Breast epithelium (tissue), 4 donors: ENCODE measurements at regions not wholly inside any gene's neighbourhood (a gene's known extent, or its start where the extent isn't known, plus 50 kb on each side); places are given as distances from the start of the nearest gene placed in this dataset.

Experiments
- DNase-seq, 2 donors: peaks; one replicate each; pipeline ENCODE4 v3.0.0-alpha.2; 2019; ENCODE audit warnings: low spot score in 2 of 2
- H3K27ac ChIP-seq, 2 donors: fragments of 200-600 bp; sonication (generic) in 1 of 2; one replicate each; pipeline ENCODE4 v1.5.1; 2016 to 2019; ENCODE audit warnings: mild to moderate bottlenecking in 1 of 2
- H3K27me3 ChIP-seq, 2 donors: fragments of 200-600 bp; sonication (generic) in 1 of 2; one replicate each; pipeline versions ENCODE4 v1.5.1 to v1.6.0; 2017 to 2019; ENCODE audit warnings: control low read depth in 1 of 2, mild to moderate bottlenecking in 1 of 2
- H3K36me3 ChIP-seq: fragments of 200-600 bp; one replicate; pipeline ENCODE4 v1.5.1; 2019
- H3K4me1 ChIP-seq, 2 donors: fragments of 200-600 bp; sonication (generic); one replicate each; pipeline ENCODE4 v1.5.1; 2016 to 2019; ENCODE audit warnings: control low read depth in 1 of 2
- H3K4me3 ChIP-seq, 3 donors: fragments of 200-600 bp; sonication (generic); 1 replicate in 2 of 3; 2 replicates in 1 of 3; pipeline ENCODE4 v1.5.1; 2016 to 2019; ENCODE audit warnings: mild to moderate bottlenecking in 3 of 3, moderate library complexity in 2 of 3
- H3K9me3 ChIP-seq, 2 donors: fragments of 200-600 bp; sonication (generic) in 1 of 2; one replicate each; pipeline ENCODE4 v1.5.1; 2016 to 2019; ENCODE audit warnings: control low read depth in 1 of 2
- CTCF ChIP-seq, 3 donors: fragments of 450-650 bp; IDR thresholded peaks; one replicate each; pipeline ENCODE4 v1.5.1; 2016 to 2017; ENCODE audit warnings: antibody characterized with exemption in 3 of 3, mild to moderate bottlenecking in 3 of 3, moderate library complexity in 3 of 3
- POLR2A ChIP-seq: fragments of 450-650 bp; IDR thresholded peaks from one replicate; pipeline ENCODE4 v1.6.1; 2016; ENCODE audit warnings: antibody characterized with exemption, mild to moderate bottlenecking, moderate library complexity
- POLR2AphosphoS5 ChIP-seq, 3 donors: sonication (generic); formaldehyde crosslinking; IDR thresholded peaks; one replicate each; pipeline ENCODE4 v1.6.1; 2017; ENCODE audit warnings: antibody characterized with exemption in 3 of 3
- intact Hi-C: fragments of 100-400 bp; cut with DNase I; formaldehyde crosslinking; loops from one replicate; pipeline ENCODE4 v1.15.1; 2023; ENCODE audit warnings: low total_unique reads

DNA sequence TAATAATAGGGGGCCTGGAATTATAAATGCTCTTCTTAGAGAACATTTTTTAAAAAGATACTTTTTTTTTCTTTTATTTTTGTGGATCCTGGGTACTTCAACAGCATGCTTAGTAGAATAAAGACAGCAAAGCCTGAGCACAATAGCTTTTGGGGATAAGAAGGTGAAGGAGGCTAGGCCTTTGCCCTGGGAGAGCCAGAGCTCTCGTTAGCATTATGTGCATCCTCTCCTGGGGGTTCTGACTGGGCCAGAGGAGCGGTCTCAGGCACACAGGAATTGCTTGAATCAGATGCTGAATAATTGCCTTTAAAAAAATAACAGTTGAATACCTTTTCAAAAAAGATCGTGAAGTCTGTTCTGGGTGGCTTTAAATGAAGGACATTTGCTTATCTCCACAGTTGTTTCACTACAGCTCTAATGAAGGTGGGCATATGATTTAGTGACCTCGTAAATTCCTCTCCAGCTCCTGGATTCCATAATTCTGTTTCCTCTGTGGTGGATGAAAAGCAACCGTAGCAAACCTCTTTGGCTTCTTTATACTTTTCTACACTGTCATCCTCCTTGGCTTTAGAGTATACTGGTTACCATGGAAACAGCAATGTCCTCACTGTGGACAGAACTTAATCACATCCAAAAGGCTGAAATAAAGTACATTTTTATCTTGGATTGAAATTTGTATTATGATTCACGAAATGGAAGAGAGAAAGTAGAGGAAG is 133.8 kb downstream of the MAIP1 start:
- Histone ChIP-seq H3K27me3 (no peaks in the 10 kb centered on the region), H3K9me3 (no peaks in the 10 kb centered on the region), H3K27ac (no peak overlapping the region), H3K4me3 (no peak overlapping the region), H3K36me3 (no peaks in the 10 kb centered on the region), H3K4me1 (no peaks in the 10 kb centered on the region)
- TF ChIP-seq POLR2AphosphoS5 (IDR thresholded peaks at IDR 0.05) (no peak), POLR2A (no peak), CTCF (IDR thresholded peaks at IDR 0.05) (no peak)
- DNase-seq: no peak
- intact Hi-C loops: no loop called here

DNA sequence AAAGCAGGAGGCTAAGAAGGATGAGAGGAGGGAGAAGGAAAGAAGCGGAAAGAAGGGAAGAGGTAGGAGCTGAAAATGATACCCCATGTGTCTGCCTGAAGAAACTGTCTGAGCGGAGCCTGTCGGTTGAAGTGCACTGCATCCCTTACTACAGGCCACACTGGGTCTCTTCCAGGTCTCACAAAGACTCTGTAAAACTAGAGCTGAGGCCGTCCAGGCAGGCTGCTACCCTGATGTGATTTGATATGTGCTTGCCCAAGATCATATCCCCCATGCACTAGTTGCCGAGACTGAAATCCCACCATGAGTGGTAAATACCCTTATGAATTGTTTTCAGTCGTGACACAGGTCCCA is 134.4 kb downstream of the MAIP1 start:
- intact Hi-C loops: no loop called here
- no peak overlapping the region for H3K27ac ChIP-seq
- no peaks in the 10 kb centered on the region for H3K9me3 ChIP-seq
- TF ChIP-seq POLR2AphosphoS5 (IDR thresholded peaks at IDR 0.05) (no peak), POLR2A (no peak), CTCF (IDR thresholded peaks at IDR 0.05) (no peak)
- H3K4me3 ChIP-seq: no peak overlapping the region
- H3K4me1 ChIP-seq: no peaks in the 10 kb centered on the region
- no peak for DNase-seq
- no peaks in the 10 kb centered on the region for H3K36me3 ChIP-seq
- no peaks in the 10 kb centered on the region for H3K27me3 ChIP-seq

DNA sequence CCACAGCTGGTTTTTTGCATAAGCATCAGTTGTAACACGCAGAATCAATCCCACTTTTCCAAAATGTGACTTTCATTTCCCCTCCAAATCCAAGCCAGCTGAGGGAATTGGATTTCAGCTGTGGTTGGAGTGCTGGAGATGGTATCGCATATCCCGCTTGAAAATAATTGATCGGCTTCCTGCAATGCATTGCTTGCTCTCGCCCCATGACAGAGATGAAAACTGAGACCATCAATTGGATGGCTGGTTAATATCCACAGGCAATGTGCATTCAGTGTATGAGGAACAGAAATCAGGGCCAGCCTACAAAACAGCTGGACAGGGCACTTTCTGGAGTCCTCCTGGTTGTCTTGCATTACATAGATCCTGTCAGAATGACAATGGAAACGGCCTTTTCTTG is 135.3 kb downstream of the MAIP1 start:
- no peak for TF ChIP-seq CTCF (IDR thresholded peaks at IDR 0.05)
- no peak for TF ChIP-seq POLR2A
- no peak for TF ChIP-seq POLR2AphosphoS5 (IDR thresholded peaks at IDR 0.05)
- Histone ChIP-seq H3K4me3 (no peak overlapping the region), H3K9me3 (no peaks in the 10 kb centered on the region), H3K36me3 (no peaks in the 10 kb centered on the region), H3K27me3 (no peaks in the 10 kb centered on the region), H3K4me1 (no peaks in the 10 kb centered on the region), H3K27ac (no peak overlapping the region)
- no peak for DNase-seq
- intact Hi-C loops: no loop called here

DNA sequence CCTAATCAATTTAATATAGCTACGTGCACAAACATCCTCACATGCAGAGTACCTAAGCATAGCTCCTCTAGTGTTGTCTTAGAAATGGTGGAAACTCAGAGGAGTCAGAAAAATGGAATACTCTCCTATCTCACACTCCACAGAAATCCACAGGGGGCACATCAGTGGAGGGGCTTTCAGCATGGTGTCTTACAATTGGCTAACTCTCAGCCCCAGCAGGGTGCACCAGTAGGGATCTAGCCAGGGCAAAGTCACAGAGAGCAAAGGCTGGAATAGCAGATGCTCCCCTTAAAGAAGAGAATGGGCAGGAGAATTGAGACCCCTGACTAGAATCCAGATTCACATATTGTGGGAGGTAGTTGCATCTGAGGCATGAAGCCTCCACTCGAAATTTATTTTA is 135.7 kb downstream of the MAIP1 start:
- no peak overlapping the region for H3K27ac ChIP-seq
- no peaks in the 10 kb centered on the region for H3K36me3 ChIP-seq
- intact Hi-C loops: no loop called here
- no peaks in the 10 kb centered on the region for H3K4me1 ChIP-seq
- no peaks in the 10 kb centered on the region for H3K27me3 ChIP-seq
- no peak overlapping the region for H3K4me3 ChIP-seq
- H3K9me3 ChIP-seq: no peaks in the 10 kb centered on the region
- TF ChIP-seq POLR2A (no peak), CTCF (IDR thresholded peaks at IDR 0.05) (no peak), POLR2AphosphoS5 (IDR thresholded peaks at IDR 0.05) (no peak)
- no peak for DNase-seq

DNA sequence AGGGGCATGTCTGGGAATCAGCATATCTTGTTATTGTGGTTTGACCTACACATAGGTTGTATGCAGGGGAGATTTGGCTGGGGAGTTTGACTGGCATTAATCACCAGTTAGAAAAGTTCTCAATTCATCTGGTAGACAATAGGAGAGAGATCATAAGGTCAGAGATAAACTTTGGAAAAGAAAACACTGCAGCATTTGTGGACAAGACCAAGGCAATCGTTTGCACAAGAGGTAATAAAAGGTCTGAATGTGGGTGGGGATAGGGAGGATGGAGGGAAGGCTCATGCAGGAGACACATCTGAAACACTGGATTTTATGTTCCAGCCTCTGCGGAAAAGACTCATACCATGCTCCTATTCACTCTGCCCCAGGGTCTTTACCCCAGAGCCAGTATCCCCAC is 136.9 kb downstream of the MAIP1 start:
- Histone ChIP-seq H3K36me3 (no peaks in the 10 kb centered on the region), H3K9me3 (no peaks in the 10 kb centered on the region), H3K4me1 (no peaks in the 10 kb centered on the region), H3K27ac (no peak overlapping the region), H3K27me3 (no peaks in the 10 kb centered on the region), H3K4me3 (no peak overlapping the region)
- TF ChIP-seq POLR2A (no peak), POLR2AphosphoS5 (IDR thresholded peaks at IDR 0.05) (no peak), CTCF (IDR thresholded peaks at IDR 0.05) (no peak)
- intact Hi-C loops: no loop called here
- no peak for DNase-seq
